ENCODE measurements at regions not wholly inside any gene's neighbourhood (a gene's known extent, or its start where the extent isn't known, plus 50 kb on each side); places are given as distances from the start of the nearest gene placed in this dataset.

- no peak for DNase-seq (ENCODE audit: low spot score)
- no peak for TF ChIP-seq CTCF (IDR thresholded peaks at IDR 0.05; ENCODE audit: borderline replicate concordance, control extremely low read depth, extremely low read depth, insufficient read depth, missing control alignments)
- in situ Hi-C loops (cut with MboI; ENCODE audit: low sequenced_read_pairs, unreplicated experiment): loop anchor here (25.0 kb wide), 1 partner anchor 369 kb away; no protein-coding TSS in a partner anchor
Measured at GRCh38 chr12:124392667-124393413, 97.9 kb downstream of the RFLNA start.

- no peak for TF ChIP-seq CTCF (IDR thresholded peaks at IDR 0.05; ENCODE audit: borderline replicate concordance, control extremely low read depth, extremely low read depth, insufficient read depth, missing control alignments)
- in situ Hi-C loops (cut with MboI; ENCODE audit: low sequenced_read_pairs, unreplicated experiment): loop anchor here (25.0 kb wide), 1 partner anchor 370 kb away; no protein-coding TSS in a partner anchor
- DNase-seq (ENCODE audit: low spot score): peak; percentile 53
Measured at GRCh38 chr12:124392271-124392666, 97.4 kb downstream of the RFLNA start.

- TF ChIP-seq CTCF (IDR thresholded peaks at IDR 0.05; ENCODE audit: borderline replicate concordance, control extremely low read depth, extremely low read depth, insufficient read depth, missing control alignments): no peak
- in situ Hi-C loops (cut with MboI; ENCODE audit: low sequenced_read_pairs, unreplicated experiment): loop anchor here (25.0 kb wide), 1 partner anchor 371 kb away; no protein-coding TSS in a partner anchor
- DNase-seq (ENCODE audit: low spot score): peak; percentile 84
Measured at GRCh38 chr12:124391340-124392261, 96.7 kb downstream of the RFLNA start.

- in situ Hi-C loops (cut with MboI; ENCODE audit: low sequenced_read_pairs, unreplicated experiment): loop anchor here (25.0 kb wide), 1 partner anchor 372 kb away; no protein-coding TSS in a partner anchor
- no peak for TF ChIP-seq CTCF (IDR thresholded peaks at IDR 0.05; ENCODE audit: borderline replicate concordance, control extremely low read depth, extremely low read depth, insufficient read depth, missing control alignments)
- DNase-seq (ENCODE audit: low spot score): peak; percentile 74
Measured at GRCh38 chr12:124390442-124391097, 95.7 kb downstream of the RFLNA start.

- no peak for DNase-seq (ENCODE audit: low spot score)
- in situ Hi-C loops (cut with MboI; ENCODE audit: low sequenced_read_pairs, unreplicated experiment): loop anchor here (25.0 kb wide), 1 partner anchor 372 kb away; no protein-coding TSS in a partner anchor
- TF ChIP-seq CTCF (IDR thresholded peaks at IDR 0.05; ENCODE audit: borderline replicate concordance, control extremely low read depth, extremely low read depth, insufficient read depth, missing control alignments): no peak
Measured at GRCh38 chr12:124389725-124390441, 95.0 kb downstream of the RFLNA start.

Measured in GM13976 (cell line).